CD4-positive, alpha-beta T cell treated with Interleukin-17A for 4 hours (primary cell): ENCODE measurements at regions not wholly inside any gene's neighbourhood (a gene's known extent, or its start where the extent isn't known, plus 50 kb on each side); places are given as distances from the start of the nearest gene placed in this dataset.

Experiments
- DNase-seq: peaks from one replicate; pipeline ENCODE4 v3.0.0-alpha.2; 2020; ENCODE audit warnings: mixed read lengths

GRCh38 chr6:85396159-85396808 lies 53.6 kb upstream of the NT5E start:
- no peak for DNase-seq

- DNase-seq, result no peak
These were observed 54.1 kb upstream of the NT5E start for GRCh38 chr6:85395746-85396145.

- no peak for DNase-seq
These were observed 54.9 kb upstream of the NT5E start for GRCh38 chr6:85394853-85395538.

GRCh38 chr6:85394199-85394598 lies 55.7 kb upstream of the NT5E start:
- DNase-seq, result no peak

- no peak for DNase-seq
These were observed 57.5 kb upstream of the NT5E start for GRCh38 chr6:85392379-85392778.

GRCh38 chr6:85390775-85391174 lies 59.1 kb upstream of the NT5E start:
- DNase-seq, result no peak

- no peak for DNase-seq
These were observed 59.7 kb upstream of the NT5E start for GRCh38 chr6:85390105-85390728.

GRCh38 chr6:85389151-85389797 lies 60.6 kb upstream of the NT5E start:
- no peak for DNase-seq

- no peak for DNase-seq
These were observed 61.4 kb upstream of the NT5E start for GRCh38 chr6:85388531-85388930.

GRCh38 chr6:85385636-85386315 lies 64.1 kb upstream of the NT5E start:
- DNase-seq, result no peak

- no peak for DNase-seq
These were observed 66.8 kb upstream of the NT5E start for GRCh38 chr6:85383042-85383441.

- no peak for DNase-seq
These were observed 67.3 kb upstream of the NT5E start for GRCh38 chr6:85382541-85382940.

- no peak for DNase-seq
These were observed 77.0 kb upstream of the NT5E start for GRCh38 chr6:85372915-85373270.

GRCh38 chr6:85372188-85372914 lies 77.5 kb upstream of the NT5E start:
- no peak for DNase-seq

GRCh38 chr6:85368631-85369030 lies 81.3 kb upstream of the NT5E start:
- no peak for DNase-seq

- no peak for DNase-seq
These were observed 85.5 kb upstream of the NT5E start for GRCh38 chr6:85364344-85364743.

- no peak for DNase-seq
These were observed 86.0 kb upstream of the NT5E start for GRCh38 chr6:85363870-85364269.

GRCh38 chr6:85362652-85363310 lies 87.1 kb upstream of the NT5E start:
- no peak for DNase-seq

GRCh38 chr6:85361643-85362014 lies 88.3 kb upstream of the NT5E start:
- DNase-seq, result no peak

GRCh38 chr6:85360794-85361642 lies 88.9 kb upstream of the NT5E start:
- DNase-seq, result no peak

- DNase-seq, result no peak
These were observed 92.2 kb upstream of the NT5E start for GRCh38 chr6:85357651-85358050.
